Stimulated activated CD8-positive, alpha-beta memory T cell treated with anti-CD3 and anti-CD28 coated beads, Interleukin-12 subunit alpha, Interleukin-12 subunit beta, amount 100 ng/mL, for 1 hour (primary cell): ENCODE measurements at regions not wholly inside any gene's neighbourhood (a gene's known extent, or its start where the extent isn't known, plus 50 kb on each side); places are given as distances from the start of the nearest gene placed in this dataset.

Experiments used
- DNase-seq: peaks from one replicate; pipeline ENCODE4 v3.0.0-alpha.2; 2020; ENCODE audit warnings: low read depth

- DNase-seq: no peak
These were observed 136.1 kb downstream of the KCTD12 start for GRCh38 chr13:76750126-76750525.

DNA sequence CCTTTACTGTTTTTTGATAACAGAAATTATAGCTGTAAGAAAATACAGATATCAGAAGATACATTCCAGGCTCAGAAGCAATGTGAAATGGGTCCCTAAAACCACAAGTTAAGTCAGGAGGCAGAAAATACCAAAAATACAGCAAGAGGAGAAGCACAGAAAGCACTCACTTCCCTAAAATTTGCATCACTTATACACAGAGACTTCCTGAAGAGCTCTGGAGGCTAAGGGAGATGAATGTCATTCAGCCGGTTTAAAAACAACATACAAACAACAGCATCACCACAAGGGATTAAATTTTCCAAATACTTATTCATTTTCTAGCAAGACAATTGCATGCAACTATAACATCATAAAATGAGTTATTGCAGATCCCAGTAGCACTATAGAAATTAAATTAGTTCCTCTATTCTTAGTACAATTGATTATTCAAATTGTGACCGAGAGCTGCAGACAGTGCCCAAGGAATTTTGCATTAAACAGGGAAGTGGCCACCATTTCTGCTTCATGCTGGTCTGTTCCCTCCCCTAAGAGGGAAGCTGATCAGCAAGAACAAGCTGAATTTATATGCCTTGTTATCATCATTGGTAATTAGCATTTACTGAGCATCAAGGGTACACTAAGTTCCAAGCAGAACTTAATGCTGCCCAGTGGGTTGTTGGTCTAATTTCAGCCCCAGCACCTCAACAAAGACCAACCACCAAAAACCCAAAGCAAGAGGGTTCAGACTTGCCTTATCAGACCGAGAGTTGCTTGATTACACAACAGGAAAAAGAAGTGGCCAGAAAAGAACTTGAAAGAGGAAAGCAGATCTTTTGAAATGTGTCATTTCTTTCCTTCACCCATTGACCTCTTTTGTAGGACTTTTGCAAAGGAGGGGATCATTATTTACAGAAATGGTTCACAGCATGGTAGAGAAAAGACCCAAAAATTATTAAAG is 140.7 kb downstream of the KCTD12 start:
- no peak for DNase-seq

DNA sequence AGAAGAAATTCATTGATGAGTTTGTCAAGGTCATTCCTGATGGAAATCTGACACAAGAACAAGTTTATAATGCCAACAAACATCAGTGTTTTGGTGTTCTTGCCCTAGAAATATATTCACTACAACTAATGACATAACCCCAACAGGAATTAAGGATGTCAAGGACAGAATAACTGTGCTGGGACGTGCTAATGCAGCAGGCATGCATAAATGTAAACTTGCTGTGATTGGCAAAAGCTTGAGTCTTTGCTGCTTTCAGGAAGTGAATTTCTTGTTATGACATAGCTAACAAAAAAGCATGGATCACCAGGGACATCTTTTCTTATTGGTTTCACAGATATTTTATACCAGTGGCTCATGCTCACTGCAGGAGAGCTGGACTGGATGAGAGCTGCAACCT is 144.6 kb downstream of the KCTD12 start:
- DNase-seq: no peak

DNA sequence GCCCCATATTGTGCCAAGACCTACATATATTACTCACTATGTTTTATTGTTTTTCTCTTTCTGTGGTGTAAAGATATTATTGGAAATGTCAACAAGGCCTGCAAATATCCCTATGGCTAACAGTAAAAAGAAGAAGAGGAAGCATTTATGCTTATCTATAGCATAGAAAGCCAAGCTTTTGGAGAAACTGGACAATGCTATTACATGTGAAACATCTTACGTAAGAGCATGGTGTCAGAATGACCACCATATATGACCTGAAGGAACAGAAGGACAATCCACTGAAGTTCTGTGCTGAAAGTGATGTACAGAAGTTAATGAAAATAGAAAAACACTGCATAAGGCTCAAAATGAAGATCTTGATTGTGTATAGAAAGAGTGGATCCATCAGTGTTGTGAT is 145.2 kb downstream of the KCTD12 start:
- no peak for DNase-seq

- DNase-seq: no peak
These were observed 147.6 kb downstream of the KCTD12 start for GRCh38 chr13:76738616-76739015.

DNA sequence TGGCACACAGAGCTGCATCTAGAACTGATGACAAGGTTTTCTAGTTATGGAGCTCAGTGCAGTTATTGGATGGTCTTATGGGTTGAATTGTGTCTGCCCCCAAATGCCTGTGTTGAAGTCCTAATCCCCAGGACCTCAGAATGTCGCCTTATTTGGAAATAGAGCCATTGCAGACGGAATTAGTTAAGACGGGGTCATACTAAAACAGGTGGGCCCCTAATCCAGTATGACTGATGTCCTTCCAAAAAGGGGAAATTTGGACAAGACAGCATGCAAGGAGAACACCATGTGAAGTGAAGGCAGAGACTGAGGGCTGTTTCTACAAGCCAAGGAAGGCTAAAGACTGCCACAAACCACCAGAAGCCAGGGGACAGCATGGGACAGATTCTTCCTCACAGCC is 148.7 kb downstream of the KCTD12 start:
- no peak for DNase-seq

DNA sequence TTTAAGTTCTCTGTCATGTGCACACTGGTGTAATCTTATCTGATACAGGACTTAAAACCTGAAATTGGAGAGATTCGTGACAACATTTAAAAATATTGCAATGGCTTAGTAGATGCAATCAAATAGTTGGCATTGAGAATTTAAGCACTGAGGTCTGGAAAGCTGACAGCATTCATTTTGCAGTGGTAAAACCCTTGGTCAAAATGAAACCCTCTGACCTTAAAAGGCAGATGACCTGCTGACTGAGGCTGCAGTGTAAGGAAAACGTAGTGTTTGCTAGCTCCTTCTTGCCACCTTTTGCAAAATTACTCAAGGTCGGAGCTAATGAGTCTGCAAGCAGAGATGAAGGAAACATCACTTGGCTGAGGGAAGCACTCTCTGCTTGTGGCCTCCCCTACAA is 150.6 kb downstream of the KCTD12 start:
- no peak for DNase-seq

DNA sequence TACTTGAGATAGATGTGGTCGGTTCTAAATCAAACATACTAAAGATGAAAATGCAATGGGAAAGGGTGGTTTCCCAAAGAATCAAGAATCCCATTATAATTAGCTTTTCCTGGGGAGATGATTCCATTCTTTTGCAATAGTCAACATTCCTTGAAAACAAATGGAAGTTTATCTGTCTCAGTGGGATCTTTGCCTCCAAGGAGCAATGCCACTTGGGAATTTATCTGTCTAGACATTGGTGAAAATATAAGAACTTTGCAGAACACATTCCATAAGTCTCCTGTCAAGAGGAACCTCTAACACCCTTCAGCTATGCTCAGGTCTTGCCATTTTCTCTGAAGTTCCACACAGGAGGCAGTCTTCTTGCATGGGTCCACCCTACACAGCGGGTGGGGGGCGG is 152.5 kb downstream of the KCTD12 start:
- no peak for DNase-seq

- no peak for DNase-seq
These were observed 153.8 kb downstream of the KCTD12 start for GRCh38 chr13:76732367-76732766.

DNA sequence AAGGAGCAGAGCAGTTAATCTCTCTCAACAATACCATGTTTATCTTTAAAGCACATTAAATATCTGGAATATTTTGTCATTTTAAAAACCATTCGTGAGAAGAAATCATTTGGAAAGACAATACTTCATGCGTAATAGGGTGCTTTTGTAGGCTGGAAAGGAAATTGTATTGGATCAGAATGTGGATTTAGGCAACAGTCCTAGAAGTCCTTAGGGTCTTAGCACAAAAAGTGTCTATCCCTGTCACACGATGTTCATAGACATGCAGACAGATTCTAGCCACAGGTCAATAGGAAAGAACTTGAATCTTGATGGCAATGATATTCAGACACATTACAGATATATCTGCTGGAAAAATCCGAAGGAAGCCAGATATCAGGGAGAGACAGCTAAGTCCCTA is 156.0 kb downstream of the KCTD12 start:
- DNase-seq: no peak

DNA sequence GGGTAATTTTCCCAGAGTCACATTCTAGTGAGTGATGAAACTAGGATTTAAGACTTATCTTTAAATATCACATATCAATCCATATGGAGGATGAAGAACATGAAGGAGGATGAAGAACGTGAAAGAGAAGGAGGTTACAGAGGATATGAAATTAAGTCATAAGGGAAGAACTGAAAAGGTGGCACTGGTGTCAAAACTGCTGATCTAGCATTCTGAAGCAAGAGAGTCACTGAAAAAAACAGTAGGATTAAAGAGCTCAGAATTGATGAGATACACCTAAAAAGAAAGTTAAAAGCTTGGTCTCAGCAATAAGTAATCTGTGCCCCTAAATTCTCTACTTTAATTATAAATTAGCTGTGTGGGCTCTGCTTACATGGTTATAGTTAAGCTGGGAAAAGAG is 156.5 kb downstream of the KCTD12 start:
- DNase-seq: no peak

GRCh38 chr13:76725896-76726295 is 160.3 kb downstream of the KCTD12 start:
- DNase-seq: no peak

GRCh38 chr13:76725211-76725610 is 161.0 kb downstream of the KCTD12 start:
- no peak for DNase-seq

- DNase-seq: no peak
These were observed 161.8 kb downstream of the KCTD12 start for GRCh38 chr13:76724421-76724820.

DNA sequence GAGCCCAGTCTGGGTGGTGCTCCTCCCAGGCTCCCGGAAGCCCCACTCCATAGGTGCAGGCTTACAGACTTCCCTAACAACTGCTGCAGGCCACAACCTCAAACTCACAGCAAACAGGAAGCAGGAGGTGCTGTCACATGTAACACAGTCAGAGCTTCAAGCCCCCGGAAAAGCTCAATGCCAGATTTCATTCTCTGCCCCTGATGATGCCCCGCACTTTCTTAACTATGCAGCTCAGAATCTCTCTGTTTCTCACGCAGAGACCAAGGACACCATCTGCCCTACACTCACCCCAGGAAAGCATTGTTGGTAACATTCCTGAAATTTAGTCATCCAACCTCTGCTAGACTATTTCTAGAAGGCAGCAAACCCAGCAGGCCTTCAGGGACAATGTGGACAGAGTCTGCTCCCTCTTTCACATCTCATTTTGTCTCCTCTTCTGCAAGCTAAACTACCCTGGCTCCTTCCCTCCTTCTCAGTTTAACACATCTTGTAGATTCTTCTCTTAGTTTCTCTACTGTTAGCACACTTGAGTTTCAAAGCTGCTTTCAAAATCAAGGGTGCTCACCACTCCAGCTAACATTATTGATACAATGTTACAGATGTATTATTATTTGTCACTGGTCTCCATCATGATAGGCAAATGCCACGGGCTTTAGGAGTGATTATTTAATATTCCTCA is 162.5 kb downstream of the KCTD12 start:
- no peak for DNase-seq

DNA sequence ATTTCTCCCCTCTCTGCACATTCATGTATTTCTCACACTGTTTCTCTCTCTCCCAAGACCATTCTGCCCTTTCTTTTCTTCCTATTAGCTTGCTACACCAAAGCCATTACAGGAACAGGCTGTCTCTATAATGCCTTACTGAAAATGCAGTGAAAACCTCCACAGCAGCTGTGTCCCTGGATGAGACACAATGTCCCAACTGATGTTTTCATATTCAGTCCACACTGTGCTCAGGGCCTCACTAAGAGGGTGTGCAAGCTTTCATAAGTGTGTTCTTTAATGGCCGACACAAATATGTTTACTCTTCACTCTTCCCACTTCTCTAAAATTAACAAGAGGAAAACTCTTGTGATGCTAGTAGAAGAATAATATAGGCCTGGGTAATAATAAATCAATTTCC is 163.4 kb downstream of the KCTD12 start:
- DNase-seq: no peak

DNA sequence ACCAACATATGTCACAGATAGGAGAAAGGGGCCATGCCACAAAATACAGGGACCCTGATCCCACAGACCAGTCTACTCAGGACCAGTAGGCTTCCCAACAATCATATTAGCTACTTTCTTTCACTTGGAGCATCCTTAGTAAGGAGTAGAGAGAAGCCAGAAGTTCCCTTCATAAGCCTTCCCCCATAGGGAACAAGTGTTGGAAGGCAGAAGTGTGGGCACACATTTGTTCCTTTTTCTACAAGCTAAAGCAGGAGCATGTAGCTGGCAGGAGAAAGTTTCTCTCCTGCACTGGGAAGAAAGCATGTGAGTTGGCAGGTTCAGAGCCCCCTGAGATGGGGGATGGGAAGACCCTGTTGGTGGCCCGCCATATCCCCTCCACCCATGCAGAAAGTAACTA is 165.4 kb downstream of the KCTD12 start:
- DNase-seq: no peak

GRCh38 chr13:76720416-76720815 is 165.8 kb downstream of the KCTD12 start:
- DNase-seq: no peak

- no peak for DNase-seq
These were observed 166.2 kb downstream of the KCTD12 start for GRCh38 chr13:76719955-76720354.

DNA sequence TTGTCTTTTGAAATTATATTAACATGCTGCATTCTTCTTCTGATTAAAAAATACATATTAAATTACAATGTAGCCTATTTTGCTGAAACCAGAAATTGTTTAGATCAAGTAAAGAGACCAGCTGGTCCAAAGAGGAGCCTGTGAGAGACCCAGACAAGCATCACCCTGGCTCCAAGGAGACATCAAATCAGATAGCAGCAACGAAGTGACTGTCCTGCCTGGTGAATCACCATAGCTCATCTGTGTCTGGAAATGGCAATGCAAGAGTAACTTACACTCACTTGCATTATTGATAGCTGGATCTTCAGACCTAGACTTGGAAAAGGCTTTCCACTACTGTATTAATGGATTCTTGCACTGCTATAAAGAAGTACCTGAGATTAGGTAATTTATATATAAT is 169.1 kb downstream of the KCTD12 start:
- DNase-seq: no peak

DNA sequence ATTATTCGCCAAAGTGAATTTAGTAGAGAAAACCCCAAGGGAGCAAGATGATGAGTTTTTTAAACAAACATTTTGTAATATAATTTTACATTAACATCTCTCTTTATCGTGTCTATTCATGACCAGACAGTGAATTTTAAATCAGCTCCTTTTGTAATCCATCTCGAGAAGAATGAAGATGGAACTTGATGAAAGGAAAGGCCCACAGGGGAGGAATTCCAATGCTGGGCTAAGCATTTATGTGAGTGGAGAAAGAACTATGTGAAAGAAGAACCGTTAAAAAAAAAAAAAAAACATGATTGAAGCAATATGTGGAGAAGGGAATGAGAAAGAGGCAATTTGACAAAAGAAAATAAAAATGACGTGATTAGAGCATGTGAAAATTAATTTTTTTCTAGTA is 170.6 kb downstream of the KCTD12 start:
- no peak for DNase-seq

GRCh38 chr13:76715075-76715474 is 171.1 kb downstream of the KCTD12 start:
- no peak for DNase-seq

GRCh38 chr13:76713280-76713679 is 172.9 kb downstream of the KCTD12 start:
- DNase-seq: no peak
